HCT116 (cell line): ENCODE measurements at regions not wholly inside any gene's neighbourhood (a gene's known extent, or its start where the extent isn't known, plus 50 kb on each side); places are given as distances from the start of the nearest gene placed in this dataset.

Experiments
- ATF3 ChIP-seq: IDR thresholded peaks from 2 replicates; pipeline ENCODE4 v1.6.1; 2012
- CEBPB ChIP-seq: IDR thresholded peaks from 2 replicates; pipeline ENCODE4 v1.6.1; 2012; ENCODE audit warnings: low read depth
- CTCF ChIP-seq, 3 experiments: fragments of 200-600 bp in 1 of 3; sonication (generic) in 1 of 3; IDR thresholded peaks in 2 of 3; conservative IDR thresholded peaks in 1 of 3; 2 replicates each; pipeline ENCODE4 v1.5.1; 2012 to 2017; ENCODE audit warnings: low read depth in 2 of 3, low read length in 2 of 3, antibody characterized with exemption in 1 of 3, borderline replicate concordance in 1 of 3, control low read depth in 1 of 3, mild to moderate bottlenecking in 1 of 3, mixed read lengths in 1 of 3, mixed run types in 1 of 3, moderate library complexity in 1 of 3; ENCODE audit not compliant: insufficient read depth in 1 of 3
- EGR1 ChIP-seq: IDR thresholded peaks from 2 replicates; pipeline ENCODE4 v1.6.1; 2012; ENCODE audit warnings: low read depth
- EZH2 ChIP-seq: fragments of 200-600 bp; sonication (generic); IDR thresholded peaks from 2 replicates; pipeline ENCODE4 v1.6.1; 2017; ENCODE audit warnings: antibody characterized with exemption, mixed run types
- POLR2A ChIP-seq: IDR thresholded peaks from 2 replicates; pipeline ENCODE4 v1.7.0; 2011; ENCODE audit warnings: borderline replicate concordance; ENCODE audit not compliant: insufficient read depth, insufficient read length; ENCODE audit errors: extremely low read depth
- POLR2AphosphoS5 ChIP-seq: IDR thresholded peaks from 2 replicates; pipeline ENCODE4 v1.6.1; 2011; ENCODE audit warnings: mild to moderate bottlenecking, low read depth, low read length, moderate library complexity
- RAD21 ChIP-seq: IDR thresholded peaks from 2 replicates; pipeline ENCODE4 v1.6.1; 2012; ENCODE audit warnings: low read depth, mild to moderate bottlenecking
- REST ChIP-seq: IDR thresholded peaks from 2 replicates; pipeline ENCODE4 v1.6.1; 2012; ENCODE audit warnings: low read depth
- SIN3A ChIP-seq: IDR thresholded peaks from 2 replicates; pipeline ENCODE4 v1.6.1; 2012; ENCODE audit warnings: low read depth
- TCF7L2 ChIP-seq: IDR thresholded peaks from 2 replicates; pipeline ENCODE4 v1.7.0; 2011; ENCODE audit warnings: borderline replicate concordance, inconsistent platforms; ENCODE audit not compliant: insufficient read depth, insufficient read length; ENCODE audit errors: extremely low read depth

GRCh38 chr11:97336064-97336463 is 946.3 kb downstream of the JRKL start:
- TF ChIP-seq CTCF (IDR thresholded peaks at IDR 0.05 in 2 of 3, conservative IDR thresholded peaks at IDR 0.05 in 1 of 3; ENCODE audit: borderline replicate concordance in 1 of 3, insufficient read depth in 1 of 3, low read depth in 2 of 3, low read length in 2 of 3) (no peak), POLR2A (no peak), EZH2 (no peak), TCF7L2 (no peak), ATF3 (no peak), POLR2AphosphoS5 (no peak), SIN3A (no peak), RAD21 (no peak), REST (no peak), EGR1 (no peak), CEBPB (no peak)
